Prostate gland (tissue), 2 donors: ENCODE measurements at regions not wholly inside any gene's neighbourhood (a gene's known extent, or its start where the extent isn't known, plus 50 kb on each side); places are given as distances from the start of the nearest gene placed in this dataset.

Source experiments
- DNase-seq: peaks from one replicate; pipeline ENCODE4 v3.0.0-alpha.2; 2019; ENCODE audit warnings: low spot score
- H3K27ac ChIP-seq, 2 donors: fragments of 200-600 bp; sonication (generic); 2 replicates each; pipeline ENCODE4 v1.5.1; 2017 to 2019
- H3K27me3 ChIP-seq: fragments of 200-600 bp; sonication (generic); replicated peaks from 2 replicates; pipeline ENCODE4 v1.5.1; 2019; ENCODE audit not compliant: insufficient read depth
- H3K36me3 ChIP-seq, 2 donors: fragments of 200-600 bp; sonication (generic); 1 replicate in 1 of 2; 2 replicates in 1 of 2; pipeline versions ENCODE4 v1.5.1 to v1.8.1; 2017 to 2019
- H3K4me1 ChIP-seq: fragments of 200-600 bp; sonication (generic); replicated peaks from 2 replicates; pipeline ENCODE4 v1.5.1; 2019
- H3K4me3 ChIP-seq, 2 donors: fragments of 200-600 bp; sonication (generic); 2 replicates each; pipeline ENCODE4 v1.5.1; 2017 to 2019
- H3K9me3 ChIP-seq: fragments of 200-600 bp; sonication (generic); 2 replicates; pipeline ENCODE4 v1.5.1; 2017
- CTCF ChIP-seq, 4 experiments: fragments of 200-600 bp in 2 of 4; fragments of 450-650 bp in 2 of 4; sonication (generic) in 2 of 4; IDR thresholded peaks; 1 replicate in 3 of 4; 2 replicates in 1 of 4; pipeline ENCODE4 v1.5.1; 2016 to 2019; ENCODE audit warnings: antibody characterized with exemption in 4 of 4, mild to moderate bottlenecking in 2 of 4, moderate library complexity in 2 of 4
- POLR2A ChIP-seq: fragments of 450-650 bp; IDR thresholded peaks from one replicate; pipeline ENCODE4 v1.6.1; 2016; ENCODE audit warnings: antibody characterized with exemption, mild to moderate bottlenecking
- POLR2AphosphoS5 ChIP-seq: sonication (generic); formaldehyde crosslinking; IDR thresholded peaks from one replicate; pipeline ENCODE4 v1.6.1; 2017; ENCODE audit warnings: antibody characterized with exemption
- WGBS: methylation state at CpG from one replicate; pipeline ENCODE4 v1.1.5; 2018; 5-methylcytosine and 5-hydroxymethylcytosine counted together
- intact Hi-C: fragments of 100-400 bp; cut with DNase I; formaldehyde crosslinking; loops from one replicate; pipeline ENCODE4 v1.14.2; 2022

- no peak overlapping the region for H3K27ac ChIP-seq
Measured at GRCh38 chr4:27917381-27917780, 1056.7 kb downstream of the STIM2 start.

DNA sequence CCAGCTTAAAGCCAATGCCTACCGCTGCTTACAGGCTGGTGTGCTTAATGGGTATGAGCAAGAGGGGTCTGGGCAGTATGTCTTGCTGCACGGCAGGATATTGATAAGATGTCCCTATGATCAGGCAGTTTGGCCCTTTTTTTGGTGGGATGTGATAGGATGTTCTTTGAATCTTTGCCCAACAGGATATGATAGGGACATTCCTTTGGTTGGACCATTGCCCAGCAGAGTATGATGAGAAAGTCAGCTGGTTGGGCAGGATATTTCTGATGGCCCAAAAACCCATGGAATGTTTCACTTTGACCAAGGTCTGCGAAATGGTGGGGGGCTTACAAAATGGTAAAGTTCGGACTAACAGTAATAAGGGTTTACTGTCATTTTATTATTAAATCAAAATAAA lies 1060.6 kb downstream of the STIM2 start:
- TF ChIP-seq POLR2AphosphoS5 = no peak
- no peak for TF ChIP-seq CTCF (IDR thresholded peaks at IDR 0.05)
- TF ChIP-seq POLR2A = no peak
- no peaks in the 10 kb centered on the region for H3K4me1 ChIP-seq
- H3K36me3 ChIP-seq = no peaks in the 10 kb centered on the region
- no peak for DNase-seq
- H3K27ac ChIP-seq = no peak overlapping the region
- no peaks in the 10 kb centered on the region for H3K27me3 ChIP-seq
- no peaks in the 10 kb centered on the region for H3K9me3 ChIP-seq
- 76% methylated on average over 4 of the region's 4 CpGs for WGBS
- no peak overlapping the region for H3K4me3 ChIP-seq
- intact Hi-C loops = no loop called here

More at GRCh38 chr4:27917381-27917780, 1056.7 kb downstream of the STIM2 start:
- Histone ChIP-seq H3K4me1 (no peaks in the 10 kb centered on the region), H3K9me3 (no peaks in the 10 kb centered on the region), H3K36me3 (no peaks in the 10 kb centered on the region), H3K4me3 (no peak overlapping the region), H3K27me3 (no peaks in the 10 kb centered on the region)
- 64% methylated on average over 2 of the region's 2 CpGs for WGBS
- TF ChIP-seq POLR2AphosphoS5 = no peak
- TF ChIP-seq POLR2A = no peak
- no peak for TF ChIP-seq CTCF (IDR thresholded peaks at IDR 0.05)
- no peak for DNase-seq
- intact Hi-C loops = no loop called here

DNA sequence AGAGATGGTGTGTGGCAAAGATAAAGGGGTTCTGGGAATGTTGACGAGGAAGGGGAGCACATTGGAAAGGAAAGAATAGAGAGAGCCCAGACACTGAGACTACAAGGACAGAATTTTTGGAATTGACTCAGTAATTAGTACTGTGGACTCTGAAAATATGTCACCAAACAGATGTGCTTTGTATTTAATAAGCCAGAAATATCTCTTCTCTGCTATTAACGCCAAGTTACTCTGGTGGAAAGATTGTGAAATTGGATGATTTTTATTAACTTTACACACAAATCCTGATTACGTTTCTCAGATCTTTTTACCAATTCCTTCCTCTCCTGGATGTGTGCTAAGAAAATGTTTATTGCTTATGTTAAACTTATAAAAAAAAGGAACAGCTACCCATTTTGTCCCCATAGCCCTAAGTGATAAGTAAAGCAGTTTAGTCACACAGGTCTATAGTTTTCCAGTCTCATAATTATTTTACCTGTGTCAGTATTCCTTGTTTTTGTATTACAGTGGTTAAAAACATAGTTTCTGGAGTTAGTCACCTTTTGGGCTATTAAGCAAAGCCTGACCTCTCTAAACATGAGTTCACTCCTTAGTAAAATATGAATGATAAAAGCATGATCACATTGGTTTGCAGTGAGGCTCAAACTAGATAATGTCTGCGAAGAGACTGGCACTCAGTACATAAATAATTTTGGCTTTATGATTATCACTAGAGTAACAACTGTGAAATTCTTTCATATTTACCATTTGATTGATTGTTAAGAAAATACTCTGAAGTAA lies 1068.3 kb downstream of the STIM2 start:
- Histone ChIP-seq H3K4me3 (no peak overlapping the region), H3K27me3 (no peaks in the 10 kb centered on the region), H3K27ac (no peak overlapping the region), H3K4me1 (no peaks in the 10 kb centered on the region), H3K9me3 (no peaks in the 10 kb centered on the region), H3K36me3 (no peaks in the 10 kb centered on the region)
- intact Hi-C loops = no loop called here
- 50% methylated on average over 4 of the region's 4 CpGs for WGBS
- no peak for DNase-seq
- TF ChIP-seq POLR2AphosphoS5 (no peak), POLR2A (no peak), CTCF (IDR thresholded peaks at IDR 0.05) (no peak)

GRCh38 chr4:27930291-27930690 lies 1069.7 kb downstream of the STIM2 start:
- no peak for DNase-seq
- no peaks in the 10 kb centered on the region for H3K36me3 ChIP-seq
- TF ChIP-seq POLR2A (no peak), CTCF (IDR thresholded peaks at IDR 0.05) (no peak), POLR2AphosphoS5 (no peak)
- H3K4me3 ChIP-seq = no peak overlapping the region
- intact Hi-C loops = no loop called here
- H3K27me3 ChIP-seq = no peaks in the 10 kb centered on the region
- H3K4me1 ChIP-seq = no peaks in the 10 kb centered on the region
- H3K9me3 ChIP-seq = no peaks in the 10 kb centered on the region
- no peak overlapping the region for H3K27ac ChIP-seq
- 71% methylated on average over 3 of the region's 3 CpGs for WGBS

- Histone ChIP-seq H3K27me3 (no peaks in the 10 kb centered on the region), H3K4me1 (no peaks in the 10 kb centered on the region), H3K4me3 (no peak overlapping the region), H3K27ac (no peak overlapping the region), H3K9me3 (no peaks in the 10 kb centered on the region), H3K36me3 (no peaks in the 10 kb centered on the region)
- 42% methylated on average over 1 of the region's 1 CpG for WGBS
- intact Hi-C loops = no loop called here
- no peak for TF ChIP-seq POLR2AphosphoS5
- no peak for DNase-seq
Measured at GRCh38 chr4:27930976-27931375, 1070.3 kb downstream of the STIM2 start.
